H9 (cell line): ENCODE measurements at regions not wholly inside any gene's neighbourhood (a gene's known extent, or its start where the extent isn't known, plus 50 kb on each side); places are given as distances from the start of the nearest gene placed in this dataset.

Experiments
- DNase-seq: peaks from one replicate; pipeline ENCODE4 v3.0.0-alpha.2; 2017
- H2AFZ ChIP-seq: one replicate; pipeline ENCODE4 v1.6.1; 2013; ENCODE audit warnings: mild to moderate bottlenecking, low read length, control low read depth, moderate library complexity
- H2AK5ac ChIP-seq: 2 replicates; pipeline ENCODE4 v1.6.1; 2013; ENCODE audit warnings: low read length, control low read depth, mixed read lengths; ENCODE audit not compliant: insufficient read length
- H2BK120ac ChIP-seq: one replicate; pipeline ENCODE4 v1.6.1; 2013; ENCODE audit warnings: low read depth, mild to moderate bottlenecking, low read length, control low read depth, inconsistent platforms; ENCODE audit not compliant: poor library complexity, severe bottlenecking
- H2BK12ac ChIP-seq: 2 replicates; pipeline ENCODE4 v1.6.1; 2013; ENCODE audit warnings: low read length, control low read depth, mixed read lengths, low read depth; ENCODE audit not compliant: insufficient read length
- H2BK15ac ChIP-seq: 2 replicates; pipeline ENCODE4 v1.6.1; 2013; ENCODE audit warnings: low read depth, low read length, control low read depth
- H2BK20ac ChIP-seq: one replicate; pipeline ENCODE4 v1.6.1; 2013; ENCODE audit warnings: low read depth, mild to moderate bottlenecking, low read length, control low read depth, inconsistent platforms; ENCODE audit not compliant: poor library complexity, severe bottlenecking
- H2BK5ac ChIP-seq: 2 replicates; pipeline ENCODE4 v1.6.1; 2013; ENCODE audit warnings: low read length, control low read depth, mixed read lengths; ENCODE audit not compliant: insufficient read length
- H3K14ac ChIP-seq: 2 replicates; pipeline ENCODE4 v1.6.1; 2013; ENCODE audit warnings: low read length, control low read depth; ENCODE audit not compliant: insufficient read depth
- H3K18ac ChIP-seq: 2 replicates; pipeline ENCODE4 v1.6.1; 2013; ENCODE audit warnings: low read depth, mild to moderate bottlenecking, mixed read lengths, low read length, control low read depth; ENCODE audit not compliant: insufficient read length
- H3K23ac ChIP-seq: 2 replicates; pipeline ENCODE4 v1.6.1; 2013; ENCODE audit warnings: low read length, control low read depth, mixed read lengths, low read depth; ENCODE audit not compliant: insufficient read length
- H3K23me2 ChIP-seq: 2 replicates; pipeline ENCODE4 v1.6.1; 2013; ENCODE audit warnings: low read depth, mild to moderate bottlenecking, mixed read lengths, low read length, control low read depth; ENCODE audit not compliant: insufficient read length, poor library complexity, severe bottlenecking
- H3K27ac ChIP-seq: 2 replicates; pipeline ENCODE4 v1.5.1; 2013; ENCODE audit warnings: low read length, control low read depth, mixed read lengths, low read depth; ENCODE audit not compliant: insufficient read length
- H3K27me3 ChIP-seq: 2 replicates; pipeline ENCODE4 v1.6.1; 2013; ENCODE audit warnings: low read length, control low read depth, inconsistent platforms; ENCODE audit not compliant: insufficient read depth
- H3K4ac ChIP-seq: 2 replicates; pipeline ENCODE4 v1.6.1; 2013; ENCODE audit warnings: low read depth, mild to moderate bottlenecking, control low read depth, inconsistent platforms, low read length, moderate library complexity
- H3K4me1 ChIP-seq: 2 replicates; pipeline ENCODE4 v1.6.1; 2013; ENCODE audit warnings: low read length, control low read depth, inconsistent platforms; ENCODE audit not compliant: insufficient read depth
- H3K4me2 ChIP-seq: 2 replicates; pipeline ENCODE4 v1.6.1; 2013; ENCODE audit warnings: low read length, control low read depth, mixed read lengths; ENCODE audit not compliant: insufficient read length, insufficient read depth
- H3K56ac ChIP-seq: 2 replicates; pipeline ENCODE4 v1.6.1; 2013; ENCODE audit warnings: low read depth, mild to moderate bottlenecking, mixed read lengths, low read length, control low read depth; ENCODE audit not compliant: insufficient read length
- H3K79me1 ChIP-seq: 2 replicates; pipeline ENCODE4 v1.6.1; 2013; ENCODE audit warnings: low read depth, mild to moderate bottlenecking, moderate library complexity, low read length, control low read depth, inconsistent platforms; ENCODE audit not compliant: insufficient read depth, poor library complexity, severe bottlenecking
- H3K79me2 ChIP-seq: 2 replicates; pipeline ENCODE4 v1.6.1; 2013; ENCODE audit warnings: low read length, control low read depth, inconsistent platforms; ENCODE audit not compliant: insufficient read depth
- H3K9ac ChIP-seq: 2 replicates; pipeline ENCODE4 v1.6.1; 2013; ENCODE audit warnings: low read length, control low read depth, mixed read lengths; ENCODE audit not compliant: insufficient read length; ENCODE audit errors: extremely low read depth
- H3K9me3 ChIP-seq: one replicate; pipeline ENCODE4 v1.6.1; 2013; ENCODE audit warnings: low read depth, low read length, inconsistent platforms; ENCODE audit not compliant: control insufficient read depth
- H3T11ph ChIP-seq: one replicate; pipeline ENCODE4 v1.6.1; 2013; ENCODE audit warnings: mild to moderate bottlenecking, low read length, control low read depth, inconsistent platforms
- H4K20me1 ChIP-seq: one replicate; pipeline ENCODE4 v1.6.1; 2013; ENCODE audit not compliant: control insufficient read depth, insufficient read length, insufficient read depth
- H4K5ac ChIP-seq: 2 replicates; pipeline ENCODE4 v1.6.1; 2013; ENCODE audit warnings: low read depth, mild to moderate bottlenecking, mixed read lengths, low read length, control low read depth; ENCODE audit not compliant: insufficient read length
- H4K8ac ChIP-seq: replicated peaks from 2 replicates; pipeline ENCODE4 v1.6.1; 2013; ENCODE audit warnings: low read length, control low read depth, mixed read lengths, low read depth; ENCODE audit not compliant: insufficient read length
- H4K91ac ChIP-seq: 2 replicates; pipeline ENCODE4 v1.6.1; 2013; ENCODE audit warnings: low read depth, mild to moderate bottlenecking, moderate library complexity, mixed read lengths, low read length, control low read depth; ENCODE audit not compliant: insufficient read length
- H3K27ac Mint-ChIP-seq, 3 experiments: 2 replicates in 2 of 3; 3 replicates in 1 of 3; pipeline ENCODE4 v1.8.0; 2020 to 2021; ENCODE audit warnings: mixed read lengths in 3 of 3, mild to moderate bottlenecking in 1 of 3, moderate library complexity in 1 of 3
- H3K27me3 Mint-ChIP-seq: 2 replicates; pipeline ENCODE4 v1.8.0; 2021; ENCODE audit warnings: low read depth, mild to moderate bottlenecking, moderate library complexity, mixed read lengths
- H3K36me3 Mint-ChIP-seq, 3 experiments: 2 replicates in 2 of 3; 3 replicates in 1 of 3; pipeline ENCODE4 v1.8.0; 2020 to 2021; ENCODE audit warnings: low read depth in 3 of 3, mixed read lengths in 3 of 3; ENCODE audit not compliant: insufficient read depth in 1 of 3
- H3K4me1 Mint-ChIP-seq, 2 experiments: 2 replicates each; pipeline ENCODE4 v1.8.0; 2020; ENCODE audit warnings: mixed read lengths in 2 of 2
- H3K4me3 Mint-ChIP-seq, 2 experiments: 2 replicates in 1 of 2; 3 replicates in 1 of 2; pipeline ENCODE4 v1.8.0; 2020 to 2021; ENCODE audit warnings: mild to moderate bottlenecking in 2 of 2, mixed read lengths in 2 of 2, moderate library complexity in 1 of 2
- H3K9me3 Mint-ChIP-seq, 2 experiments: 2 replicates in 1 of 2; 3 replicates in 1 of 2; pipeline ENCODE4 v1.8.0; 2020; ENCODE audit warnings: mild to moderate bottlenecking in 2 of 2, mixed read lengths in 2 of 2, moderate library complexity in 1 of 2
- CTCF ChIP-seq: fragments of 200-600 bp; sonication (generic); conservative IDR thresholded peaks from 3 replicates; pipeline ENCODE4 v1.8.0; 2021; ENCODE audit warnings: antibody characterized with exemption, mild to moderate bottlenecking
- WGBS: extraction: QIAGEN DNeasy Blood & Tissue Kit; methylation state at CpG from one replicate; pipeline ENCODE4 v1.1.7; 2013; ENCODE audit warnings: missing lambda C conversion rate, low lambda C conversion rate, mixed read lengths; ENCODE audit not compliant: insufficient read length; ENCODE audit errors: extremely low coverage; 5-methylcytosine and 5-hydroxymethylcytosine counted together

- Histone ChIP-seq H3K4me1 (0 out of 2 replicates have a peak, but pooled peaks cover 2% of the 10 kb centered on the region), H2BK20ac (no peak overlapping the region), H3K4me2 (no peak overlapping the region), H3K23ac (no peak overlapping the region), H3K27me3 (no peaks in the 10 kb centered on the region), H3K4ac (no peak overlapping the region), H3T11ph (no peak overlapping the region), H4K20me1 (no peaks in the 10 kb centered on the region), H2BK5ac (no peak overlapping the region), H4K5ac (no peak overlapping the region), H3K27ac (no peak overlapping the region), H2BK15ac (no peak overlapping the region), H3K56ac (no peak overlapping the region), H4K8ac (no peak overlapping the region), H3K14ac (no peak overlapping the region), H4K91ac (no peak overlapping the region), H2BK12ac (no peak overlapping the region), H3K79me2 (no peaks in the 10 kb centered on the region), H3K9ac (no peak overlapping the region), H2BK120ac (no peak overlapping the region), H2AFZ (no peak overlapping the region), H3K18ac (no peak overlapping the region), H3K23me2 (no peaks in the 10 kb centered on the region), H2AK5ac (no peak overlapping the region), H3K79me1 (no peaks in the 10 kb centered on the region), H3K9me3 (no peaks in the 10 kb centered on the region)
- peaks cover 0 to 5% (median 2%) of the 10 kb centered on the region in 3 experiments; a peak in 4 of 7 replicates for H3K36me3 Mint-ChIP-seq
- no peak for DNase-seq
- peaks cover 0 to 3% of the 10 kb centered on the region in 2 experiments; a peak in 2 of 5 replicates for H3K9me3 Mint-ChIP-seq
- no CpG with 5 or more reads among the region's 2 CpGs for WGBS
- TF ChIP-seq CTCF = no peak
- peaks cover 4 to 5% of the 10 kb centered on the region in 2 experiments for H3K4me1 Mint-ChIP-seq
- H3K4me3 Mint-ChIP-seq = no peak overlapping the region
- H3K27ac Mint-ChIP-seq = no peak overlapping the region; a peak in 1 of 7 replicates
- no peaks in the 10 kb centered on the region for H3K27me3 Mint-ChIP-seq
These were observed 188.4 kb downstream of the AEBP2 start for GRCh38 chr12:19627719-19628118.
